HEK293T (cell line): ENCODE measurements at regions not wholly inside any gene's neighbourhood (a gene's known extent, or its start where the extent isn't known, plus 50 kb on each side); places are given as distances from the start of the nearest gene placed in this dataset.

ENCODE experiments used
- HDGF ChIP-seq: fragments of 450-650 bp; IDR thresholded peaks from 2 replicates; pipeline ENCODE4 v1.6.1; 2017; ENCODE audit warnings: antibody characterized with exemption, borderline replicate concordance
- ZNF384 ChIP-seq: fragments of 450-650 bp; IDR thresholded peaks from 2 replicates; pipeline ENCODE4 v1.6.1; 2016

DNA sequence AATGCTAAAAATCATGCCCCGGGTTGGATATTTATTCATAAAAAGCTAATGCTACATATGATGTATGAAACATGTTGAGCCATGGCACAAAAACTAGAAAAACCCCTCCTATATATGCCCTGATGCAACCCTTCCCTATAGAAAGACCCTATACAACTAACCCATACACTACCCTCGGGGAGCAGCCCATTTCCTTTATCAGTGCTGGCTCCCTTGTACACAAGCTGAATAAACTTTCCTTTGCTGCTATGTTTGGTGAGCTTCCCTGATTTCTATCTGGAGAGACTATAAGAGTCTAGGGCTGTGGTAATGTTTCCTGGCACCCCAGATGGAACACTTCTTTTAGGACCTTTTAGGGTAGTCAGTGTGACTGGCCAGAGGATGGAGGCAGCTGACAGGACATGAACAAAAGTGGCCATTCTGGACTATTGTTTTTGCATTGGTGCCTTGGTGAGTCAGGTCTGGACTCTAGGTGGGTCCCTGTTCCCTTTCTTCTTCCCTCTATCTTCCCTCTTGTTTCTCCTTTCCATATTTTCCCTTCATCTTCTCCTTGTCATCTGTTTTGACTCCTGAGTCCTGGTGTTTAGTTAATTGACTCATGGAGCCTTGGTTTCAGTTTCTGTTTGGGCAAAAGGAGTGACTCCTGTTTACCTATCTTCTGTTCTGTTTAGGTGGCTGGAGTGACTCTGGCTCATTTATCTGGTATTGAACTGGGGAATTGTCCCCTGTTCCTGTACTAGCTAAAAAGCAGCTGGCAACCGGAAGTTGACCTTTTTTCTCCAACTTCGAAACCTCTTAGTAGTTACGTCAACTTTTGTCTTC, 1321.8 kb upstream of the PCDH9 start:
- TF ChIP-seq ZNF384 (no peak), HDGF (no peak)
